ENCODE measurements at regions not wholly inside any gene's neighbourhood (a gene's known extent, or its start where the extent isn't known, plus 50 kb on each side); places are given as distances from the start of the nearest gene placed in this dataset.
"Not testable (repeated sequence)": the region's sequence is repeated elsewhere in the genome, so short reads cannot be mapped to it uniquely, and the experiment has no call there.

DNA sequence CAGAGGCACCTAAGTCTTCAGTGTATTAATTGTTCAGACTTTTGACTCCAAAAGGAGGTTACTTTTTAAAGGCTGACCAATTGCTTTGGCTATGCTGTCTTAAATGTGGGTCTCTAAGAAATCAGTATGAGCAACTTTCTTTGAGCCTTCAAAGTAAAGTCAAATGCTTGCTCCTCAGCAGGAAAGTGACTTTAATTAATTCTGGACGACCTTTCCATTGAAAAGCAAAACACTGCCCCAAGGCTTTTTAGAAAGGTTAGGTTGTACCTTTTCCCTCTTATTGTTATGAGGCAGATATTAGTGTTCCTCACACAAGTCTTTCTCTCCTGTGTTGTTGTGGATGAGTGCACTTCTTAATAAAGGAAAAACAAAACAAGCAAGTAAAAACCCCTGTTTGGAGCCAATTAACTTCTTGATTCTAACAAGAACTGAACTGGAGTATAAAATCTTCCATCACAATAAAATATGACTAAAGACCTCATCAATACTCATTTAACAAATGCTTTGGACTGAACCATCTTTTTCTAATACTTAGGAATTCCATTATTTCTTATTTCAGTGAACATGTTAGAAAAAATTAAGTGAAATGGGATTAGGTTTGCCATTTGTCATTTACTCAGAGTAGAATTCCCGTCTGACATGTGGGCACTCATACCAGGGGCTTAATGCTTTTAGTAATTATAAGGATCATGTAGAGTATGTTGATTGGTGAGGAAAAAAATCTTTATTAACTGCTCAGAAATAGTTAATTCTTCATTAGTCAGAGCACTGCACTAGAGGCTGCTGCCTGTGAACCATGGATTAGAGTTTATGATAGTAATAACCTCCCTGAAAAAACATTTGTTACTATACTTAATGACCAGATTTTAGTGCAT is 159.1 kb upstream of the ZNF608 start:
- peak; percentile 76 for DNase-seq

DNA sequence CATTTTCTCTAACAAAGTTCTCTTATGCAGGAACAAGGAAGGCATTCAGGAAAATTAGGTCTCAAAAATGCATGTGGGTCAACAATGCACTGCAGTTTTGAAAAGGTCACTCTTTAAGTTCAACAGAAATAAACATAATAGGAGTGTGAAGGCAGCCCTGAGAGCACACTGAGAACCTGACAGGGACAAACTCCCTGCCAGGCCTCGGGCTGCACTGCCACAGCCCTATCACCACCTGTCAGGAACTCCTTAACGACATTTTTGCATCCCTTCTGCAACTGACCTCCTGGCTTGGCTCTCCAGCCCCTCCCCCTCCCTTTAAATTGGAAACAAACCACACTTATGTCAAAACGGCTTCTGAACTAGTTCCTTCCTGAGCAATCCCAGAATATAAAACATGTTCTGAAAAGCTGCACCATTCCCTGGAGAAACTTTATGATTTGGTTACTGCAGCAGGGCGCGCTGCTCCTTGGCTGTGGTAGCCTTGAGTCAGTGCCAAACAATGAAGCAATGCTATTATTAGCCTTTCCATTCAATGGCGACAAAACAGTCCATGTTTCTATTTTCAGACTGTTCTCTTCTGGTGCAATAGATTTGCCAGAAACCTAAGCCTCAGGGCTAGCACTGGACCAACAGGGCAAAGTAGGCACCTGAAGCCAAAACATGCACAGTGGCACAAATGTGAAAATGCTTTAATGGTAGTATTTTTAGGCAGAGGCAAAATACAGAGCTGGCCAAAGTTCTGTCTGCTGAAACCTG is 160.1 kb upstream of the ZNF608 start:
- DNase-seq: no peak

GRCh38 chr5:124907098-124907644 is 160.7 kb upstream of the ZNF608 start:
- no peak for DNase-seq

GRCh38 chr5:124908581-124909451 is 162.4 kb upstream of the ZNF608 start:
- DNase-seq: peak; percentile 77

GRCh38 chr5:124909734-124910133 is 163.3 kb upstream of the ZNF608 start:
- no peak for DNase-seq

GRCh38 chr5:124910354-124911016 is 164.0 kb upstream of the ZNF608 start:
- DNase-seq: no peak

DNA sequence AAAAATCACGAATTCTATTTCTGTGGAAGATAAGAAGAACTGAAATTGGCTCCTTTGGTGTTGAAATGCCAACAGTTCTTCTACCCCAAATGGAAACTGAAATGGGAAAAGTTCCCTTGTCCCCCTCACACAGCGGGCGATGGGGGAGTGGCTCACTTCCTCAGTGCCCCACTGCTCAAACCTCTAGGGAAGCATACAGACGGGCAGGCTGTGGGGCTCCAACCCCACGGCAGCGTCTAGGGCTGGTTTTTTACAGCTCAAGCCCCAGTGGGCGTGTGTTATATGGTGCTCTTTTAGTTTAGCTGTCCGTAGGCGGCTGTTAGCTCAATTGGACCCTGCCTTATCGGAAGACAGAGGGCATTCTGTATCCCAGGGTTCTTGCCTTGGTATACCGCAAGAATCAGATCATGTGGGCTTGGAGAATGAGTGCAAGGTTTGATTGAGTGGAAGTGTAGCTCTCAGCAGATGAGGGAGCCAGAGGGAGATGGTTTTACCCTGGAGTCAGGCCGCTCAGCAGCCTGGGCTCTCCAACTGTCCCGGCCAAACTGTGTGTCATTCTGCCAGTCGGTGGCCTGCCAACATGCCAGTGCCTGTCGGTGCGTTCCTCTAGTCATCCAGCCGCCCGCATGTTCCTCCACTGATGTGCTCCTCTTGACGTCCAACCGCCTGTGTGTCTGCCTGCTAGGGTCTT is 166.3 kb upstream of the ZNF608 start:
- DNase-seq: no peak

GRCh38 chr5:124913329-124913653 is 166.9 kb upstream of the ZNF608 start:
- no peak for DNase-seq

GRCh38 chr5:124916313-124916712 is 169.9 kb upstream of the ZNF608 start:
- not testable (repeated sequence) for DNase-seq

GRCh38 chr5:124918618-124919017 is 172.2 kb upstream of the ZNF608 start:
- no peak for DNase-seq

DNA sequence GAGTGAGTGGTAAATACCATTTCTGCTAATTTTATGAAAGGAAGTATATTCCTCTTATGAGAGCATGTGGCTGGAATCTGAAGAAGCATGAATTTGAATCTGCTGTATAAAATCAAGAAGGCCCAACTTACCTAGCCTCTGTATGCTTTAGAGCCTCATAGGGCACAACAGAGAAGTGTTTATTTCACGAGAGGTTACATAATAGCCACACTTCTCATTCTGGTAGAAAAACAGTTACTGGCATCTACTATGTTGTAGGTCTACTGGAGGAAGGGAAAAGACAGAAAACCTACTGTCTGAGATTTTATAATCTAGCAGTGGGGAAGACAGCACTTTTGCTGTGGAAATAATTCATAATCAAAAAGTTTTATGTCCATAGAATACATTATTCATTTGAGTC is 172.6 kb upstream of the ZNF608 start:
- no peak for DNase-seq

- DNase-seq: peak; percentile 78
Observed at GRCh38 chr5:124919747-124920525, 173.5 kb upstream of the ZNF608 start.

- peak; percentile 83 for DNase-seq
Observed at GRCh38 chr5:124920909-124921666, 174.6 kb upstream of the ZNF608 start.

GRCh38 chr5:124921694-124922093 is 175.3 kb upstream of the ZNF608 start:
- peak; percentile 36 for DNase-seq

GRCh38 chr5:124922255-124922975 is 176.0 kb upstream of the ZNF608 start:
- DNase-seq: no peak

- DNase-seq: peak; percentile 73
Observed at GRCh38 chr5:124923131-124923530, 176.7 kb upstream of the ZNF608 start.

GRCh38 chr5:124924729-124925128 is 178.3 kb upstream of the ZNF608 start:
- no peak for DNase-seq

GRCh38 chr5:124927735-124928134 is 181.3 kb upstream of the ZNF608 start:
- DNase-seq: no peak

DNA sequence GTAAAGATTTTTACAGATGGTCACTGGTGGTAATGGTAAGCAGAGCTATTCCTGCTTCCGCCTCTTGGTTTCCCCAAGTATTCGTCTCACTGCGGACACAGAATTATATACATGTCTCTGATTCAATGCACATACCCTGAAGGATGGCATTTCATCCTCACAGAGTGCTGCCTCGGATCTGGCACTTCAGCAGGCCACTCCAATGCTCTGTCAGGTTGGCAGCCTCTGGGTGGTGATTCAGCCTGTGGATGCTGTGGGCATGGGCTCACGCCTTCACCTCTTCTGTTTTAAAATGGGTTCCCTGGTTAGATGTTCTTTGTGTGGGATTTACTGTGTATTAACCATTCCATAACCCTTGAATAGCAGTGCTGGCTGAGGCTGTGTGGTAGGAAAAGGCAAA is 182.6 kb upstream of the ZNF608 start:
- no peak for DNase-seq

Measured in eye (tissue), 1 donor.